ENCODE measurements at regions not wholly inside any gene's neighbourhood (a gene's known extent, or its start where the extent isn't known, plus 50 kb on each side); places are given as distances from the start of the nearest gene placed in this dataset.

DNA sequence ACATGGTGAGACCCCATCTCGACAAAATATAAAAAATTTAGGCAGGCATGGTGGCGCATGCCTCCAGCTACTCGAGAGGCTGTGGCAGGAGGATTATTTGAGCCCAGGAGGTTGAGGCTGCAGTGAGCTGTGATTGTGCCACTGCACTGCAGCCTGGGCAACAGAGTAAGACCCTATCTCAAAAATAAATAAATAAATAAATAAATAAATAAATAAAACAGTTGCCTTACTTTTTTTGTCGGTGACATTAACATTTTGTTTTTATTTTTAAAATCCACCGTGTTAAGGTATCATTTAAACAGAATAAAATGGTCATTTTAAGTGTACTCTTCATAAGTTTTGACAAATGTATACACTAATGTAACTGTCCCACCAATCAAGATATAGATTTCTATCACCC, 57.0 kb downstream of the RASL11A start:
- DNase-seq (ENCODE audit: low read depth) = no peak
- no peak overlapping the region for H3K4me3 ChIP-seq (ENCODE audit: low read depth, low read length)
- TF ChIP-seq, protein P1, sequence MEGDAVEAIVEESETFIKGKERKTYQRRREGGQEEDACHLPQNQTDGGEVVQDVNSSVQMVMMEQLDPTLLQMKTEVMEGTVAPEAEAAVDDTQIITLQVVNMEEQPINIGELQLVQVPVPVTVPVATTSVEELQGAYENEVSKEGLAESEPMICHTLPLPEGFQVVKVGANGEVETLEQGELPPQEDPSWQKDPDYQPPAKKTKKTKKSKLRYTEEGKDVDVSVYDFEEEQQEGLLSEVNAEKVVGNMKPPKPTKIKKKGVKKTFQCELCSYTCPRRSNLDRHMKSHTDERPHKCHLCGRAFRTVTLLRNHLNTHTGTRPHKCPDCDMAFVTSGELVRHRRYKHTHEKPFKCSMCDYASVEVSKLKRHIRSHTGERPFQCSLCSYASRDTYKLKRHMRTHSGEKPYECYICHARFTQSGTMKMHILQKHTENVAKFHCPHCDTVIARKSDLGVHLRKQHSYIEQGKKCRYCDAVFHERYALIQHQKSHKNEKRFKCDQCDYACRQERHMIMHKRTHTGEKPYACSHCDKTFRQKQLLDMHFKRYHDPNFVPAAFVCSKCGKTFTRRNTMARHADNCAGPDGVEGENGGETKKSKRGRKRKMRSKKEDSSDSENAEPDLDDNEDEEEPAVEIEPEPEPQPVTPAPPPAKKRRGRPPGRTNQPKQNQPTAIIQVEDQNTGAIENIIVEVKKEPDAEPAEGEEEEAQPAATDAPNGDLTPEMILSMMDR (IDR thresholded peaks at IDR 0.05; ENCODE audit: insufficient read depth, low read depth, low read length) = no peak

DNA sequence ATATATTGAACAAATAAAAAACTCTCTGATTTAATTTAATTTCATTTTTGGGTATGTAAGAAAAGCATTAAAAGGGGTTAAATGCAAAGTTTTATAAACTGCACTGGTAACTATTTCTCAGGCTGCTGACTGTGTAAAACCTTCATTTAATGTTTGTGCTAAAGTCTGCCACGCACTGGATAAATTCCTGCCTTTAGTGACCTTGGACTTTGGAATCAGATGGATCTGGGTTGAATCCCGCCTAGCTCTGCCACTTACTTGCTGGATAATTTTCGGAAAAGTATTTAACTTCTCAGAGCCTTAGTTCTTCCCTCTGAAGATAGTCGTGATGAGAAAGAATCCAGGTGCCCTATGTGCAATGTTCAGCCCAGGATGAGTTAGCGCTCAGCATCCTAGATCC, 58.6 kb downstream of the RASL11A start:
- DNase-seq (ENCODE audit: low read depth) = no peak
- TF ChIP-seq, protein P1 (IDR thresholded peaks at IDR 0.05; ENCODE audit: insufficient read depth, low read depth, low read length) = no peak
- no peak overlapping the region for H3K4me3 ChIP-seq (ENCODE audit: low read depth, low read length)

DNA sequence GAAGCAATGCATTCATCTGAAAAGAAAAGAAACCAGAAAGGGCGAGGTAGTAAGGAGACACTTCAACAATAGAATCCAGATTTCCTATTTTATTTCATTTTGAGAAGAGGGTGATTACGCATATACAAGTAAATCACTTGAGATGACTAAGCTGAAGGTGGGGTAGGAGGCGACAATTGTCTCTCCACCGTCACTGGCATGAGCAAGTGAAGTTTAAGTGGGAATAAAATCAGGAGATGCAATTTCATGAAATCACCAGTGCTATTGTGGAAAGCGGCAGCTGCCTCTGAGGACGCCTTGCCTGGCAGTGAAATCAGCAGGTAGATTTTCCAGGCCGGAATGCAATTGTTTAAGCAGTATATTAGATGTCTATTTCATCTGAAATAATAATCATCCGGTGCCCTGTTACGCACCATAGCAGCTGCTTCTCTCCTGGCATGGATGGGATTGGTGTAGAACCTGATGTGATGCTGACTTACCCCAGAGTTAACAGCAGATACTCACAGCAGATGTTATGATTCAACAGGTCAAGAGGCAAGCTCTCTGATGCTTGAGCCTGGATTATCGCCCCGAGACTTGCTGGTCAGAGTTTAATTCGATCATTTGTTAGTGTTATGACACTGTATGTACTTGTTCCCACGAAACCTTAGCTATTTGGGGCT, 64.3 kb downstream of the RASL11A start:
- H3K4me3 ChIP-seq (ENCODE audit: low read depth, low read length) = no peak overlapping the region
- peak; percentile 74 for DNase-seq (ENCODE audit: low read depth)
- TF ChIP-seq, protein P1 (IDR thresholded peaks at IDR 0.05; ENCODE audit: insufficient read depth, low read depth, low read length) = no peak

DNA sequence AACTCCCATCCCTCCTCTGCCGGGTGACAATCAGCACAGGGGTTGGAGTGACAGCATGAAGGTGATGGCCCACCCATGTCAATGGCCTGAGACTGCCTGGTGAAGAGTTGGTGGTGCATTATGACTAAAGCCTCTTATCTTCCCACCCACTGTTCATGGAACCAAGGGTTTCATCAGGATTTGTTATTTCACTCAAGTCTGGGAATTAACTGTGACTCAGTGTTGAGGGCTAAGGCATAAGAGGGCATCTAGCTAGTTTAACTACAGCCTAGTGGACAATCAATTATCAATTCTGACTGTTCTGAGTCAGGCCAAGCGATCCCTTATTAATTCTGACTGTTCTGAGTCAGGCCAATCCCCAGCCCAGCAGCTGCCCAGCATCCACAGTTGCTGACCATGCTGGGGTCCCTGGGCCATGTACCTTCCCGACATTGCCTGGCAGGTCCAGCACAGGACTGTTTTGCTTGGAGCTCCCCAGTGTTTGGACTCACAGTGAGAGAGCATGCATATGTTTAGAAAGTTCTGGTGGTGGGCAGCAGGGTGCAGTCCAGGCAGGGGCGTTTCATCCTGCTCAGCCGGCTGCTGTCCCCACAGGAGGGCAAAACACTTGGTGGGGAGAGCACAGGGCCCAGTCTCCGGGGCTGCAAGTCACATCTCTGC, 65.5 kb downstream of the RASL11A start:
- TF ChIP-seq, protein P1 (IDR thresholded peaks at IDR 0.05; ENCODE audit: insufficient read depth, low read depth, low read length) = no peak
- no peak overlapping the region for H3K4me3 ChIP-seq (ENCODE audit: low read depth, low read length)
- DNase-seq (ENCODE audit: low read depth) = no peak

DNA sequence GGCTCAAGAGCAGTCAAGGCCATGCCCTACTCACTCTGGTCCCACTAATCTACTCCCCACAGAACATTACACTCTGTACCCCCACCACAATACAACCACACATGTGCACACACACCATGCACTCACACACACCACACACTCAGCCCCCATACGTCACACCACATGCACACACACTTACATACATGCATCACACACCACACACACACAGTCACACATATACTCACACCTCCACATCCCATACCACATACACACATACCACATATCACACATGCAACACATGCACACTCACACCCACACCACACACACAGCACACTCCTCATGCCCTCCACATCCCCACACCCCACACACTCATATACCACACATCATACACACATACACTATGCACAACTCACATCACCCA, 67.6 kb downstream of the RASL11A start:
- H3K4me3 ChIP-seq (ENCODE audit: low read depth, low read length) = no peak overlapping the region
- no peak for DNase-seq (ENCODE audit: low read depth)
- TF ChIP-seq, protein P1 (IDR thresholded peaks at IDR 0.05; ENCODE audit: insufficient read depth, low read depth, low read length) = no peak

DNA sequence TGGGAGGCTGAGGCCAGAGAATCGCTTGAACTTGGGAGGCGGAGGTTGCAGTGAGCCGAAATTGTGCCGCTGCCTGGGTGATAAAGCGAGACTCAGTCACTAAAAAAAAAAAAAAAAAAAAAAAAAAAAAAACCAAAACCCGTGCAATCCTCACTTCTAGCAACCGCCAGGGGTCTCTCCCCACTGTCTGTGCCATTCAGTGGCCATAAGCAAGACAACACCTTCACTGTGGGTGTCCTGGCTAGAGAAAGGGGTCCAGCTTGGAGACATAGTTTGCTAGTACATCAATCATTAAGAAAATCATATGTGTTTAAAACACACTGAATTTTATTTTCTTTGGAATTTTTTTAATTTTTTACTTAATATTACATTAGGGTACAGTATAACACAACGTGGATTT, 68.2 kb downstream of the RASL11A start:
- DNase-seq (ENCODE audit: low read depth) = no peak
- TF ChIP-seq, protein P1 (IDR thresholded peaks at IDR 0.05; ENCODE audit: insufficient read depth, low read depth, low read length) = peak; percentile 35
- H3K4me3 ChIP-seq (ENCODE audit: low read depth, low read length) = no peak overlapping the region
